CD4-positive, alpha-beta T cell treated with Interleukin-6 for 4 hours (primary cell): ENCODE measurements at regions not wholly inside any gene's neighbourhood (a gene's known extent, or its start where the extent isn't known, plus 50 kb on each side); places are given as distances from the start of the nearest gene placed in this dataset.
"Not testable (repeated sequence)": the region's sequence is repeated elsewhere in the genome, so short reads cannot be mapped to it uniquely, and the experiment has no call there.

Source experiments
- DNase-seq: peaks from one replicate; pipeline ENCODE4 v3.0.0-alpha.2; 2020; ENCODE audit warnings: mixed read lengths

DNA sequence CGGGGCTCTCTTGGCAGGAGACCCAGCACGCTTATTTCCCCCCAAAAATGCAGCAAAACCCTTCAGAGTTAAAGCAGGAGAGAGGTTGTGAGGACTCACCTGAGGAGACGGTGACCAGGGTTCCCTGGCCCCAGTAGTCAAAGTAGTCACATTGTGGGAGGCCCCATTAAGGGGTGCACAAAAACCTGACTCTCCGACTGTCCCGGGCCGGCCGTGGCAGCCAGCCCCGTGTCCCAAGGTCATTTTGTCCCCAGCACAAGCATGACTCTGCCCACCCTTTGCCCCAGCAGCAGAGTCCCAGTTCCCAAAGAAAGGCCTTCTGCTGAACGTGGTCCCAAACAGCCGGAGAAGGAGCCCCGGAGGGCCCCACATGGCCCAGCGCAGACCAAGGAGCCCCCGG, 337.7 kb downstream of the TMEM121 start:
- DNase-seq, result no peak

- no peak for DNase-seq
These were observed 338.4 kb downstream of the TMEM121 start for GRCh38 chr14:105864651-105865265.

DNA sequence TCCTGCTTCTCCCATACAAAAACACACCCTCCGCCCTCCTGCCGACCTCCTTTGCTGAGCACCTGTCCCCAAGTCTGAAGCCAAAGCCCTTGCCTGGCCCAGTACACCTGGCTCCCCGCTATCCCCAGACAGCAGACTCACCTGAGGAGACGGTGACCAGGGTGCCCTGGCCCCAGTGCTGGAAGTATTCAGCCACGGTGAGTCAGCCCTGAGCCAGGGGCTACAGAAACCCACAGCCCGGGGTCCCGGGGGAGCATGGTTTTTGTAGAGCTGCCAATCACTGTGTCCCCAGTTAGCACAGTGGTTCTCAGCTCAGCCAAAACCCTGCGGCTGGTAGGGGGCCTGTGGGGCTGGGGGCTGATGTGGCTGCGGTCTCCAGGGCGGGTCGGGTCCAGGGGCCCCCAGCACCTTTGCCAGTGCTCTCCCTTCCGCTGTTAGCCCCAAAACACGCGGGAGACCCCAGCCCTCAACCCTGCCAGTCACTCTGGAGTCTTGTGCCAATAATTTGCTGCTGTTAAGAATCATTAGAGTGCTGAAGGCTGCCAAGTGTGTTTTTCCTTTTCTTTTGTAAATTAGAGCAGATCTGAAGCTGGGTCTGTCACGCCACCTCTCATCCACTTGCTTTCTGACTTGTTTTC, 339.0 kb downstream of the TMEM121 start:
- no peak for DNase-seq

DNA sequence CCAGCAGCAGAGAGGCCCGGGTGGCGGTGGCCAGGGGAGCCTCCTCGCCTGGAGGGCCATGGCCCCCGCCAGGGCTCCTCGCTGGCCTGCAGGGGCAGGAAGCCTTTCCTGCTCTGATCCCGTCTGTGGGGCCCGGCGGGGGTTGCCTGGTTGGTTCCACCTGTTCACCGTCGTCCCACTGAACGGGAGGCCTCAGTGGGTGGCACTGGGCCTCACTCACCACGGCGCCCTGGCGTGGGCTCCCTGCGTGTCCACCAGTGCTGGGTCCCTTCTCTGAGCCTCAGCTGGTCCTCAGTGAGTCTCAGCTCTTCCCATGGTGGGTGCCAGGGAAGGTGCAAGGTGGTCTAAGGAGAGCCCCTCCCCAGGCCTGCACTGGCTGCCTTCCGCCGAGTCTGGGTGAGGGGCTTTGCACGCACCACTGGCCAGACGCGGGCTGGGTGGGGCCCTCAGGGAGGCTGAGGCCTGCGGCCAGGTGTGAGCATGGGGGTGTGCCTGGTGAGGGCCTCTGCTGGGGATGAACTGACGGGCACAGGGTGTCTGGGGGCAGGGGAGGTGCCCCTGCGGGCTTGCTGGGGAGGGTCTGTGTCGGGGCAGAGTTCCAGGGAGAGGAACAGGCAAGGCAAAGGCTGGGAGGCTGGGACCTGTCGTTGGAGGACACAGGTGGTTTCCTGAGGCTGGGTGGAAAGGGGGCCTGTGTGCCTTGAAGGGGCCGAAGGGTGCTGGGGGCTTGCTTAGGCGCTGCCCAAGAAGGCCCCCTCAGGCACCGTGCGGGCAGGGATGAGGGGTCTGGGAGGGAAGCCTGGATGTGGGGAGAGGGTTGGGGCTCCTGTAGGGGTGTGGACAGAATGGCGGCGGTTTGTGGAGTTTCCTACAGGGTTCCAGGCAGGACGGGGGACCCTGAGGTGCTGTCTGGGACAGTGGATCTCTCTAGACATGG, 339.8 kb downstream of the TMEM121 start:
- DNase-seq, result no peak

DNA sequence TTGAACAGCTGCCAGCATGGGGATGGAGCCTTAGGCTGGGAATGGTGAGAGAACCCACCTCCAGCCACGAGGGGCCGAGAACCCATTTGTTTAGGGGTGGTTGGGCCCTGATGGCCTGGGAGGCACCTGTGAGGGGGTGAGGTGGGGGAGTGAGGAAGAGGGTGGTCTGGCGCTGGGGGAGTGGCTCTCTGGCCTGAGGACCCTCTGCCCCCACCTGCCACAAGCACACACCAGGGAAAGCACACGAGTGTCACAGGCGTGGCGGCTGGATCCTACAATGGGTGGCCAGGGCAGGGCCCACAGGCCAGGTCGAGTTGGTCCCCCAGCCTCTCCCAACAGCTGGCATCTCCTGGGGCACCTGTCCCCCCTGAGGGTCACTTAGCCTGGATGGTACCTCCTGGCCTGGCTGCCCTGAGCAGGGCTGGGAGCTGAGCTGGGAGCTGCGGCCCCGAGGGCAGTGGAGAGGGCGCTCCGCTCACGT, 340.5 kb downstream of the TMEM121 start:
- no peak for DNase-seq

DNA sequence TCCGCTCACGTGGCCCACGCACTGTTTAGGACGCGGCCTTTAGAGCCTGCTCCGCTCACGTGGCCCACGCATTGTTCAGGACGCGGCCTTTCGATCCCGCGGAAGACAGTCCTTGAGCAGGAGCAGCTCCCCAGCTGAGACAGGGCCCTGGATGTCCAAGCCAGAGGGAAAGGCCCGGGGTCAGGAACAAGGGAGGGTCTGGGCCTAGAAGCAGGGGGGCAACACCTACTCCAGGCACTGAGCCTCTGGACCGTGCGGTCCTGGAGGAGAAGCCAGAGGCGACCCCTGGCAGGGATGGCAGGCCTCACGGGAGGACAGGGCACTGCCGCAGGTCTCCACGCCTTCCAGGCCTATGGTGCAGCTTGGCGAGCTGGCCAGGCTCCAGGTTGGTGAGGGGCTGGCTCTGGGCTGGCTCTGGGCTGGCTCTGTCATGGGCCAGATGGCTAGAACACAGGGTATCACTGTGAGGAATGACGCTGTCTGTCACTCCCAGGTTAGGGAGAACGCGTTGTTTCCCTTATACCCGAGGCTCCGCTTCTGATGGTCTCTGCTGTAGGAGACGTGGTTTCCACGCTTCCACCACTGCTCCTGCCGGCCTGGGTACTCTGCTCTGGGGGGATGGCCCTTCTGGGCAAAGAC, 341.7 kb downstream of the TMEM121 start:
- DNase-seq, result no peak

DNA sequence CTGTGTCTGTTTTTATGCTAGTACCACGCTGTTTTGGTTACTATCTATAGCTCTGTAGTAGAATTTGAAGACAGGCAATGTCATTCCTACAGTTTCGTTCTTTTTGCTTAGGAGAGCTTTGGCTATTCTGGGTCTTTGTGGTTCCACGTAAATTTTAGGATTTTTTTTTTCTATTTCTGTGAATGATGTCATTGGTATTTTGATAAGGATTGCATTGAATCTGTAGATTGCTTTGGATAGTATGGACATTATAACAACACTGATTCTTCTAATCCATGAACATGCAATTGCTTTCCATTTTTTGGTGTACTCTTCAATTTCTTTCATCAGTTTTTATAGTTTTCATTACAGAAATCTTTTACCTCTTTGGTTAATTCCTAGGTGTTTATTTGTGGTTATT, 345.2 kb downstream of the TMEM121 start:
- DNase-seq, result no peak

DNA sequence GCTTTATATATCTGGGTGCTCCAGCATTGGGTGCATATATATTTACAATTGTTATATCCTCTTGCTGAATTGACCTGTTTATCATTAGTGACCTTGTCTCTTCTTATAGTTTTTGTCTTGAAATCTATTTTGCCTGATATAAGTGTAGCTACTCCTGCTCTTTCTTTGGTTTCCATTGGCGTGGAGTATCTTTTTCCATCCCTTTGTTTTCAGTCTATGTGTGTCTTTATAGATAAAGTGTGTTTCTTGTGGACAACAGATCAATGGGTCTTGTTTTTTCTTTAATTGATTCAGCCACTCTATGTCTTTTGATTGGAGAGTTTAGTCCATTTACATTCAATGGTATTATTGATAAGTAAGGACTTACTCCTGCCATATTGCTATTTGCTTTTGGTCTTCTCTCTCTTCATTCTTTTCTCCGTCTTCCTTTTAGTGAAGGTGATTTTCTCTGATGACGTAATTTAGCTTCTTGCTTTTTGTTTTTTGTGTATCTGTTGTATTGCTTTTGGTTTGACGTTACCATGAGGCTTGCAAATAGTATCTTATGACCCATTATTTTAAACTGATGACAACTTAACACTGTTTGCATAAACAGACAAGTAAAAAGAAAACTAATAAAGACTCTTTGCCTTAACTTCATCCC, 347.6 kb downstream of the TMEM121 start:
- DNase-seq, result no peak

- no peak for DNase-seq
These were observed 349.8 kb downstream of the TMEM121 start for GRCh38 chr14:105876158-105876557.

- no peak for DNase-seq
These were observed 350.4 kb downstream of the TMEM121 start for GRCh38 chr14:105876829-105877228.

- no peak for DNase-seq
These were observed 351.3 kb downstream of the TMEM121 start for GRCh38 chr14:105877645-105878044.

- DNase-seq, result no peak
These were observed 351.7 kb downstream of the TMEM121 start for GRCh38 chr14:105878125-105878524.

GRCh38 chr14:105878554-105878953, 352.2 kb downstream of the TMEM121 start:
- no peak for DNase-seq

- DNase-seq, result no peak
These were observed 353.1 kb downstream of the TMEM121 start for GRCh38 chr14:105879503-105879866.

- DNase-seq, result no peak
These were observed 353.6 kb downstream of the TMEM121 start for GRCh38 chr14:105879867-105880561.

- DNase-seq, result no peak
These were observed 354.2 kb downstream of the TMEM121 start for GRCh38 chr14:105880616-105881015.

DNA sequence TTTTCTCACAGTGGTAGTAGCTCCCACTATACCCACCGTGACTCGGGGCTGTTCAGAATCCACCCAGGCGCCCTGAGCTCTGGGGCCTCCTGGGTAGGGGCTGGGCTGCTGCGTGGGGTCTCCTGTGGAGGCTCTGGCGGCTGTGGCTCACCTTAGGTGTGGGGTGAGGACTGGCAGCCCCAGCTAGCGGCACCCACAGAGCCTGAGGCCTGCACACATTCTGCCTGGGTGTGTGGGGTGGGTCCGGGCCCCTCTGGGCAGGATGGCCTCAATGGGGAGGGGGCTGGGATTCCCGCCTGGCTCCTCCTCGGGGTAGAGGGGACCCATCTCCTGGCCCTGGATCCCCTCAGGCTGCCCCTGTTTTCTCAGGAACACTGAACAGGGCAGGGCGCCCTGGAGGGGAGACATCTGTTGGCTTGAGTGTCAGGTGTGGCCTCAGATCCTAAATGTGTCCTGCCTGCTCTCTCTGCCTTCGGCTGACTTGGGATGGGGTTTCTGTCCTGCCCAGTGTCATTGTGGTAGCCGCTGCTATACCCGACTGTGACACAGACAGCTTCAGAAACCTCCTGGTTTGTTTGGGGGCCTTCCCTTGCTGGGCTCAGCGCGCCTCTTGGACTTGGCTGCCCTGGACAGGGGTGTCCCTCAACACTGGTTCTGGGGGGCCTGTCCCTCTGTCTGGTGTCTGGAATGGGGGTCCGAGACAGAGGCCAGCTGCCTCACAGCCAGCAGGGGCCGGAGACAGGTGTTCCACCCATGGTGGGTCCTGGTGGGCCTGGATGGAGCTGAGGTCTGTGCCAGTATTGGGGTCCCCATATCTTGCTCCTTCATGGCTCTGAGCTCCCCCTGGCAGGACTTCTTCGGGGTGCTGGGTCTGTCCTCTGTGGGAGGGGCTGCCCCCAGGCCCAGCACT, 354.9 kb downstream of the TMEM121 start:
- no peak for DNase-seq

GRCh38 chr14:105882011-105882410, 355.6 kb downstream of the TMEM121 start:
- DNase-seq, result not testable (repeated sequence)

- DNase-seq, result no peak
These were observed 356.2 kb downstream of the TMEM121 start for GRCh38 chr14:105882626-105883025.

GRCh38 chr14:105883066-105884005, 357.0 kb downstream of the TMEM121 start:
- no peak for DNase-seq
